KMS-11 (cell line): ENCODE measurements at regions not wholly inside any gene's neighbourhood (a gene's known extent, or its start where the extent isn't known, plus 50 kb on each side); places are given as distances from the start of the nearest gene placed in this dataset.

Experiments used
- H2AFZ ChIP-seq: fragments of 200-600 bp; sonication (generic); 2 replicates; pipeline ENCODE4 v1.6.1; 2016; ENCODE audit warnings: antibody characterized with exemption, mixed run types, low read depth
- H3K27ac ChIP-seq: fragments of 200-600 bp; sonication (generic); 2 replicates; pipeline ENCODE4 v1.6.1; 2016; ENCODE audit warnings: mild to moderate bottlenecking, mixed run types
- H3K27me3 ChIP-seq: fragments of 200-600 bp; sonication (generic); 2 replicates; pipeline ENCODE4 v1.6.1; 2017; ENCODE audit warnings: mild to moderate bottlenecking, low read depth, mixed run types, moderate library complexity; ENCODE audit not compliant: insufficient read depth
- H3K36me3 ChIP-seq: fragments of 200-600 bp; sonication (generic); 2 replicates; pipeline ENCODE4 v1.6.1; 2017; ENCODE audit warnings: mild to moderate bottlenecking, mixed run types; ENCODE audit not compliant: insufficient read depth
- H3K4me1 ChIP-seq: fragments of 200-600 bp; sonication (generic); 2 replicates; pipeline ENCODE4 v1.6.1; 2016; ENCODE audit warnings: mild to moderate bottlenecking, low read depth, mixed run types; ENCODE audit not compliant: poor library complexity, severe bottlenecking
- H3K4me2 ChIP-seq: fragments of 200-600 bp; sonication (generic); 2 replicates; pipeline ENCODE4 v1.7.0; 2016; ENCODE audit warnings: mild to moderate bottlenecking, mixed run types
- H3K4me3 ChIP-seq: fragments of 200-600 bp; sonication (generic); IDR thresholded peaks from 2 replicates; pipeline ENCODE4 v1.6.1; 2017; ENCODE audit warnings: low read depth, low read length, mixed read lengths; ENCODE audit not compliant: insufficient read depth
- H3K79me2 ChIP-seq: fragments of 200-600 bp; sonication (generic); 2 replicates; pipeline ENCODE4 v1.6.1; 2016; ENCODE audit warnings: low read depth, mixed run types; ENCODE audit not compliant: insufficient read depth
- H3K9ac ChIP-seq: fragments of 200-600 bp; sonication (generic); 2 replicates; pipeline ENCODE4 v1.6.1; 2016; ENCODE audit warnings: mild to moderate bottlenecking, mixed run types
- H4K20me1 ChIP-seq: fragments of 200-600 bp; sonication (generic); 2 replicates; pipeline ENCODE4 v1.6.1; 2016; ENCODE audit warnings: mild to moderate bottlenecking, mixed run types; ENCODE audit not compliant: insufficient read depth
- TF ChIP-seq, protein P1 (sequence below): fragments of 200-600 bp; sonication (generic); conservative IDR thresholded peaks from 2 replicates; pipeline ENCODE4 v1.6.1; 2017; ENCODE audit warnings: low read depth, mild to moderate bottlenecking, antibody characterized with exemption, low read length, moderate library complexity, mixed read lengths

DNA sequence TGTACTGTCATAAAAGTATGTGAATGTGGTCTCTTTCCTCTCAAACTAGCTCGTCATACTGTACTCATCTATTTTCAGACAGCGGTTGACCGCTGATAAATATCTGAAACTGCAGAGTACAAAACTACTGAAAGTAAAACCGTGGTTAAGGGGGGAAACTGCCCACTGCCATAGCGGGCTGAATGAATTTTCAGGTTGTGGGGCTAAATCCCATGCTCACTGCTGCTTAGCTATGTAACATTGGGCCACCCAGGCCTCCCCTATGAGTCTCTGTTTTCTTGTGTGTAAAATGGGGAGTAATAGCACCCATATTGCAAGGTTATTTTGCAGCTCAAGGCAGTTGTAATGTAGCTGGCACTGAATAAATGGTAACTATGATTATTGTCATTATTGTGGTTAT lies 82.3 kb downstream of the MSX2 start:
- no peaks in the 10 kb centered on the region for H3K79me2 ChIP-seq
- no peak overlapping the region for H3K9ac ChIP-seq
- no peak overlapping the region for H3K4me3 ChIP-seq
- H2AFZ ChIP-seq: no peak overlapping the region
- no peaks in the 10 kb centered on the region for H4K20me1 ChIP-seq
- TF ChIP-seq, protein P1, sequence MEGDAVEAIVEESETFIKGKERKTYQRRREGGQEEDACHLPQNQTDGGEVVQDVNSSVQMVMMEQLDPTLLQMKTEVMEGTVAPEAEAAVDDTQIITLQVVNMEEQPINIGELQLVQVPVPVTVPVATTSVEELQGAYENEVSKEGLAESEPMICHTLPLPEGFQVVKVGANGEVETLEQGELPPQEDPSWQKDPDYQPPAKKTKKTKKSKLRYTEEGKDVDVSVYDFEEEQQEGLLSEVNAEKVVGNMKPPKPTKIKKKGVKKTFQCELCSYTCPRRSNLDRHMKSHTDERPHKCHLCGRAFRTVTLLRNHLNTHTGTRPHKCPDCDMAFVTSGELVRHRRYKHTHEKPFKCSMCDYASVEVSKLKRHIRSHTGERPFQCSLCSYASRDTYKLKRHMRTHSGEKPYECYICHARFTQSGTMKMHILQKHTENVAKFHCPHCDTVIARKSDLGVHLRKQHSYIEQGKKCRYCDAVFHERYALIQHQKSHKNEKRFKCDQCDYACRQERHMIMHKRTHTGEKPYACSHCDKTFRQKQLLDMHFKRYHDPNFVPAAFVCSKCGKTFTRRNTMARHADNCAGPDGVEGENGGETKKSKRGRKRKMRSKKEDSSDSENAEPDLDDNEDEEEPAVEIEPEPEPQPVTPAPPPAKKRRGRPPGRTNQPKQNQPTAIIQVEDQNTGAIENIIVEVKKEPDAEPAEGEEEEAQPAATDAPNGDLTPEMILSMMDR: no peak
- no peaks in the 10 kb centered on the region for H3K4me1 ChIP-seq
- no peaks in the 10 kb centered on the region for H3K27me3 ChIP-seq
- no peak overlapping the region for H3K4me2 ChIP-seq
- no peak overlapping the region for H3K27ac ChIP-seq
- H3K36me3 ChIP-seq: no peaks in the 10 kb centered on the region

GRCh38 chr5:174801798-174802197 lies 77.4 kb downstream of the MSX2 start:
- no peaks in the 10 kb centered on the region for H3K79me2 ChIP-seq
- no peaks in the 10 kb centered on the region for H4K20me1 ChIP-seq
- TF ChIP-seq, protein P1: no peak

GRCh38 chr5:174800435-174800834 lies 76.1 kb downstream of the MSX2 start:
- no peak overlapping the region for H3K27ac ChIP-seq
- H4K20me1 ChIP-seq: no peaks in the 10 kb centered on the region
- H3K9ac ChIP-seq: no peak overlapping the region
- no peaks in the 10 kb centered on the region for H3K27me3 ChIP-seq
- TF ChIP-seq, protein P1: no peak
- no peaks in the 10 kb centered on the region for H3K79me2 ChIP-seq
- H2AFZ ChIP-seq: no peak overlapping the region
- H3K4me2 ChIP-seq: no peak overlapping the region
- no peak overlapping the region for H3K4me3 ChIP-seq
- no peaks in the 10 kb centered on the region for H3K36me3 ChIP-seq
- no peaks in the 10 kb centered on the region for H3K4me1 ChIP-seq

More at GRCh38 chr5:174801798-174802197, 77.4 kb downstream of the MSX2 start:
- no peak overlapping the region for H3K27ac ChIP-seq
- H3K36me3 ChIP-seq: no peaks in the 10 kb centered on the region
- H3K4me1 ChIP-seq: no peaks in the 10 kb centered on the region
- no peak overlapping the region for H3K9ac ChIP-seq
- no peak overlapping the region for H3K4me2 ChIP-seq
- no peaks in the 10 kb centered on the region for H3K27me3 ChIP-seq
- H2AFZ ChIP-seq: no peak overlapping the region
- no peak overlapping the region for H3K4me3 ChIP-seq

GRCh38 chr5:174799121-174799520 lies 74.7 kb downstream of the MSX2 start:
- Histone ChIP-seq H3K4me2 (no peak overlapping the region), H3K27ac (no peak overlapping the region), H3K4me1 (no peaks in the 10 kb centered on the region), H2AFZ (no peak overlapping the region), H3K27me3 (no peaks in the 10 kb centered on the region), H3K36me3 (no peaks in the 10 kb centered on the region), H4K20me1 (no peaks in the 10 kb centered on the region), H3K79me2 (no peaks in the 10 kb centered on the region), H3K9ac (no peak overlapping the region), H3K4me3 (no peak overlapping the region)
- TF ChIP-seq, protein P1: no peak
